HG03039 (cell line): ENCODE measurements at regions not wholly inside any gene's neighbourhood (a gene's known extent, or its start where the extent isn't known, plus 50 kb on each side); places are given as distances from the start of the nearest gene placed in this dataset.
"Not testable (repeated sequence)": the region's sequence is repeated elsewhere in the genome, so short reads cannot be mapped to it uniquely, and the experiment has no call there.

Experiments
- ATAC-seq: cut with Tn5 transposase; IDR thresholded peaks from one replicate; pipeline ENCODE4 v1.9.1; 2021; ENCODE audit warnings: mild to moderate bottlenecking, moderate library complexity; ENCODE audit not compliant: unreplicated experiment

GRCh38 chr5:54825005-54825404 lies 160.4 kb downstream of the ESM1 start:
- ATAC-seq: no peak

DNA sequence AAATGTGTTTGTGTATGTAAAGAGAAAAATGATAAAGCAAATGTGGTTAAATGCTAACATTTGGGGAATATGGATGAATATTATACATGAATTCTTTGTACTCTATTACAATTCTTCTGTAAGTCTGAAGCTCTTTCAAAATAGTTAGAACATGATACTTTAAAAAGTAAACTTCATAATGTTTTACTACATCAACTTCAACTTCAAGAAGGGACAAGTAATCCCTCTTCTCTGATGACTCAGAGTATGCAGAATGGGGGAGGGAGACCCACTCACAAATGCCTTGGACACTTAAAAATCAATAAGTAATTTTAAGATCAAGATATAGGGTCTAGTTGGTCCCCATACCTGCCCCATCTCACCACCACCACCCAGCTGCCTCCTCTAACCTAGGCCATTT lies 162.4 kb downstream of the ESM1 start:
- no peak for ATAC-seq

DNA sequence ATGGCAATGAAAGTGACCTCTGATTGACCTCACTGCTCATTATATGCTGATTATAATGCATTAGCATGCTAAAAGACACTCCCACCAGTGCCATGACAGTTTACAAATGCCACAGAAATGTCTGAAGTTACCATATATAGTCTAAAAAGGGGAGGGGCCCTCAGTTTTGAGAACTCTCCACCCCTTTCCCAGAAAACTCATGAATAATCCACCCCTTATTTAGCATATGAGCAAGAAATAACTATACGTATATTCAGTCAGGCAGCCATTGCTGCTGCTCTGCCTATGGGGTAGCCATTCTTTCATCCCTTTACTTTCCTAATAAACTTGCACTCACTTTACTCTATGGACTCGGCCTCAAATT lies 163.1 kb downstream of the ESM1 start:
- no peak for ATAC-seq

DNA sequence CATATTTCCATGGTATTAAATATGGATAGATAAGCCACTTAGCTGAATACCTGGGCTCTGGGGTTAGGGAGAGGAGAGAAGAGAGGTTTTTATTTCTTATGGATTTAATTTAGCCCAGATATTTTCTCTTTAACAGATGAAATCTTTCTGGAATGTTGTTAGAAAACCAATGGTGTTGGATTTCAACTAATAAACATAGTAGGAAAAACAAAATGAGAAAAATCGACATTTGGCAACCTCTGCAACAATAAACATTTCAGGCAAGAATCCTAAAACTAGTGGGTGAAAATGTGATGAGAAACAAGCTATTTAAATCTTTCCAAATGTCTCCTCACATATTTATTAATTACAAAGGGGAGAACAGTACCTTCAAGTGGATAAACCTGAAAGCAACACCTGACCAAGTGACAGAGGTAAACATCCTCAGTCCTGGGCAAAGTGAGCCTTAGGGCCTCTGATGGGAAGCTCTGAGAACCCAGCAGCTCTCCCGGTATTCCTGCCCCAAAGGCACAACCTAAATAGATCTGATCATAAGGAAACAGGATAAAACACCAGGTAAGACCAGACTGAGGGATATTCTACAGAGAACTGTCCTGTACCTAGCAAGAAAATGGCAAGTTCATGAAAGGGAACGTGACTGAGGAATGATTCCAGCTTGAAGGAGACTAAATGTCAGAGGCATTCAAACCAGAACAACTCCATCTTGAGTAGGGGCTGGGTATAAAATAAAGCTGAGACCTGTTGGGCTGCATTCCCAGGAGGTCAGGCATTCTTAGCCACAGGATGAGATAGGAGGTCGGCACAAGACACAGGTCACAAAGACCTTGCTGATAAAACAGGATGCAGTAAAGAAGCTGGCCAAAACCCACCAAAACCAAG lies 163.7 kb downstream of the ESM1 start:
- no peak for ATAC-seq

DNA sequence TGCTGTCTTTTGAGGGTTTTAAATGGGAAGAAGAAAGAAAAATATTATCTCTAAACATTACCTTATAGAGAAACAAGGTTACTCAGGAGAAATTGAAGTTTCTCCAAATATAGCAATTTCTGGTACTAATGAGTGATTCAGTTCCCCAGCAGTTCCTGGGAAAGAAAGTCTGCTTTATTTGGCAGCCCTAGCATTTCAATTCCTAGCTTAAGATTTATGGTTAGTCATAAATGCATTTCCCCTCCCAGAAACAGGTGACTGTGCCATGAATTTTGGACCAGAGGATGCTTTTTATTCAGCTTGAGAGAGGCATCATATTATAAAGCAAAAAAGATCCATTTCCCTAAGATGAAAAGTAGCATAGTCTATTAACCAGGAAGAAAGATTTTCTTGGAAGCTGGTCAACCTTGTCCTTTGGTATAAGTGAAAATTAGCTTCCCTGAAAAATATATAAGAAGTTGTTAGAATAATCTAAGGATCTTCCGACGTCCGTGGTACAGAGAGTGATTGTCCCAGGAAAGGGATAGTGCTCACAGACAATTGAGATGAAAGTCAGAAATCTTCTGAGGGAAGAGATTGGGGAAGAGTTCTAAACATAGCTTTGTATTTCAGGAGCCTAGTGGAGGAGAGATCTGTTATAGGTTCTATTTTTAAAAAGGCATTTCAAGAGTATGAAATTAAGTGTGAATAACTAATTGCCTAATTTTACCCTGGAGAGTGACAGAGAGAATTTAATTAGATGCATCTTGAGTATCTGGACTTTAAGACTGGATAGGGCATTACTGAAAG lies 164.9 kb downstream of the ESM1 start:
- ATAC-seq: no peak

GRCh38 chr5:54807421-54807820 lies 178.0 kb downstream of the ESM1 start:
- ATAC-seq: no peak

- no peak for ATAC-seq
Measured at GRCh38 chr5:54804521-54804920, 180.9 kb downstream of the ESM1 start.

GRCh38 chr5:54804086-54804485 lies 181.3 kb downstream of the ESM1 start:
- no peak for ATAC-seq

DNA sequence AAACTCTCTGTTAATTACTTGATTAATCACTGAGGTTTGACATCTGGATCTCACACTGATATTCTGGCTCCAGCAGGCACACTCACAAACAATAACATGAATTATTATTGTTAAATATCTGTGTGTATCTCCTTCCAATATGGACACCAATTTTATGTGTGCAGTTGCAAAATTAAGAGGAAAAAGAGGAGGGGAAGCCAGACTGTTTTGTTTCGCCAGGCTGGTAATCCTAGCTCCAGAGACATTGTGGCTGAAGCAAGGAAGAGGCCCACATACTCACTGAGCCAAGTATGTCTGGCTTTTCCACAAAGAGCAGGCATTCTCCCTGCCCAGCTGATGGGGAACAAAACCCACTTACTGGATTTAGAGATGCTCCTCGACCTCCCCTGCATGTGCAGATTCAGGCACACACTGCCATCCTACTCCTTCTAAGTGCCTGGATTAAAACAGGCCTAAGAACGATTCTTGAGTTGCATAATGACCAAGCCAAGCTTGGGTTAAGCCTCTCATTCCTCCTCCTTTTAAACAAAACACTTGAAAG lies 181.9 kb downstream of the ESM1 start:
- ATAC-seq: no peak

- peak; percentile 68 for ATAC-seq
Measured at GRCh38 chr5:54799645-54800044, 185.7 kb downstream of the ESM1 start.

- no peak for ATAC-seq
Measured at GRCh38 chr5:54795777-54796176, 189.6 kb downstream of the ESM1 start.

- no peak for ATAC-seq
Measured at GRCh38 chr5:54795284-54795683, 190.1 kb downstream of the ESM1 start.

- ATAC-seq: no peak
Measured at GRCh38 chr5:54794135-54794975, 191.0 kb downstream of the ESM1 start.

DNA sequence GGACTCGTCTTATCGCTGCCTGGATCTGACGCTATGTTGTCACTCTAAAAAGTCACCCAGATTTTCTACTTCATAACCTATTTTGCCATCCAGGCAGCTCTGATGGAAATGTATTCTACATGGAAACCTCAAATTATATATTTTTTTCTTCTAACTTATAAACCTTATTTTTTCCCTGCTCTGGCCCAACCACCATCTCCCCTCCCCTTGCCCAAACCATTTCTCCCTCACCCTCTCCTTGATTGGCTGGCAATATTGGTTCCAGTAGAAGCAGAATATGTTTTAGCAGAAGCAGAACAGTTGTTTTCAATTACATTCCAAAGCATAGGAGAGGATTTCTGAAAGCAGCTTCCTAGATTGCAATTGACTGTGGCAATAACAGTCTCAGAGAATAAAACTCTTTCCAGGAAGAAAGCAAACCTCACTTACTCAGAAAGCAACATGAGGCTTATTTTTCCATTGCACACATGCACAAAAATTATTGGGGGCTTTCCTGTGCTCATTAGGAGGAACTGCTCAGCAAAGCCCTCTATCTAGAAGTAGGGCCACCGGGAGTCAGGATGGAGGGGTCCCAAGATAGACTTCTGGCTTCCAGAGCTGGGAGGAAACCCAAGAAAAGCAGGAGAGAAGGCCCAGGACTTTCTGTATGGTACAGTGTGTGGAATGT lies 191.8 kb downstream of the ESM1 start:
- no peak for ATAC-seq

- ATAC-seq: no peak
Measured at GRCh38 chr5:54792611-54793404, 192.6 kb downstream of the ESM1 start.

- not testable (repeated sequence) for ATAC-seq
Measured at GRCh38 chr5:54787910-54788309, 197.5 kb downstream of the ESM1 start.

DNA sequence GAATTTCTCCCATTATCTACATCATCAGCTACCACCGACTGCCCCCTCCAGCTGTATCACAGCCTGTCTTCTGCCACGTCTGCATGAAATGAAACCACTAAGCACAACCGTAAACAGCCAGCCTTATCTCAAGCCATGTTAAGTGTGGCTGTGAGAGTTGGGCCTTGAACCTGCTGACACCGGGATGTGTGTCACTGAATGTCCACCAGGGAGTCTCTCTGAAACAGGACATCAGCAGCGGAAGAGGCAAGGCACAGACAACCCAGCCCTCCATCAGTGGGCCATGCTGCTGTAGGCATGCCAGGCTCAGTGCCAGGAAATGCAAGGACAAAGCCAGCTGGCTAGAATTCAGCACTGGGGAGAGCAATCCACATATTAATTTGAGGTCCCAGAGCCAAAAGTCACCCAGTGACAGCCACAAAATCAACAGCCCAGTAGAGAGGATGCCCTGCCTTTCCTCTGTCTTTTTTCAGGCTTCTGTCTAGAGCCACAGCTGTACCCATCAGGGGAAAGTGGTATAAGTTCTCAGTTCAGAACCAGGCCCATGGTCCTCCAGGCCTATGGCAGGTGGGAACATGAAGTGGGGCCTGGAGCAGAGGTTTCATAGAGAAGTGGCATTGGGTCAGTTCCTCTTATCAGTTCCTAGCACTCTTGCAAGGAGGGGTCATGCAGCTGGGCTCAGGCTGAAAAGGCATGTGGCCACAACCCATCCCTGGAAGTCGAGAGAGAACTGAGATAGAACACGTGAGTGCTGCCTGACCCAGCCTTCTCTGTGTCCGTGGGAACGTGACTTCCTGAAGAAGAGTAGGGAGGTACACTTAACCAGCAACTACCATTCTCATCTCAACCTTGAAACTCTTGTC lies 199.4 kb downstream of the ESM1 start:
- ATAC-seq: peak; percentile 94

- ATAC-seq: no peak
Measured at GRCh38 chr5:54778783-54779182, 206.6 kb downstream of the ESM1 start.

- no peak for ATAC-seq
Measured at GRCh38 chr5:54775645-54776044, 209.7 kb downstream of the ESM1 start.
